ENCODE measurements at regions not wholly inside any gene's neighbourhood (a gene's known extent, or its start where the extent isn't known, plus 50 kb on each side); places are given as distances from the start of the nearest gene placed in this dataset.
"Not testable (repeated sequence)": the region's sequence is repeated elsewhere in the genome, so short reads cannot be mapped to it uniquely, and the experiment has no call there.

DNA sequence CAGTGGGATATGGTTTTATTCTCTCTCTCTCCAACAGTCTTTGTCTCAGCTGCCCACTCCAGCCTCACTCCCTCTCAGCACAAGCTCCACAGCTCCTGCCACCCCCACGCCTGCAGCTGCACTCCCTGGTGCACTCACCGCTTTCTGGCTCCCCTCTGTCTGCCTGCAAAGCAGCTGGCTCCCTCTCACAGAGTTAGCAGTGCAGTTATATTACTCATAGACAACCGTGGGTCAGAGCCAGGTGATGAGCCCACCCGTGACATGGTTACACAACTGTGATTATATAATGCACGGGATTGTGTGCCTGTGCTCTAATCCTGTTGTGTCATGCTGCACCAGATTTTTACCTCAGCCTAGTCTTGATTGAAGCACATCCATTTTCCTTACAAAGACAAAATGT lies 276.9 kb upstream of the CHAC2 start:
- DNase-seq (ENCODE audit: low spot score) = peak; percentile 46

DNA sequence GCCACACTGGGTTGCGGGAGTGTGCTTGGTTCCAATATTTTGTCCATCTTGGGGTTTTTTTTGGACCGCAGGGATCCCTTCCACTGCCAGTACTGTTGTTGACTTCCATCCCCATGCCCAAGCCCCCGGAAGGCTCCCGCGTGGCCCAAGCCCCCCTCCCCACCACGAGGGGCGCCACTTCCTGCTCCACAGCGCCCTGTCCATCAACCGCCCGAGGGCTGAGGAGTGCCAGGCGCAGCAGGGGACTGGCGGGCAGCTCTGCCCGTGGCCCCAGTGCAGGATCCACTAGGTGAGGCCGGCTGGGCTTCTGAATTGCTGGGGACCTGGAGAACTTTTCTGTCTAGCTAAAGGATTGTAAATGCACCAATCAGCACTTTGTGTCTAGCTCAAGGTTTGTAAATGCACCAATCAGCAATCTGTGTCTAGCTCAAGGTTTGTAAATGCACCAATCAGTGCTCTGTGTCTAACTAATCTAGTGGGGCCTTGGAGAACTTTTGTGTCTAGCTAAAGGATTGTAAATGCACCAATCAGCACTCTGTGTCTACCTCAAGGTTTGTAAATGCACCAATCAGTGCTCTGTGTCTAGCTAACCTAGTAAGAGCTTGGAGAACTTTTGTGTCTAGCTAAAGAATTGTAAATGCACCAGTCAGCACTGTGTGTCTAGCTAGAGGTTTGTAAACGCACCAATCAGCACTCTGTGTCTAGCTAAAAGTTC lies 281.3 kb upstream of the CHAC2 start:
- not testable (repeated sequence) for DNase-seq (ENCODE audit: low spot score)

DNA sequence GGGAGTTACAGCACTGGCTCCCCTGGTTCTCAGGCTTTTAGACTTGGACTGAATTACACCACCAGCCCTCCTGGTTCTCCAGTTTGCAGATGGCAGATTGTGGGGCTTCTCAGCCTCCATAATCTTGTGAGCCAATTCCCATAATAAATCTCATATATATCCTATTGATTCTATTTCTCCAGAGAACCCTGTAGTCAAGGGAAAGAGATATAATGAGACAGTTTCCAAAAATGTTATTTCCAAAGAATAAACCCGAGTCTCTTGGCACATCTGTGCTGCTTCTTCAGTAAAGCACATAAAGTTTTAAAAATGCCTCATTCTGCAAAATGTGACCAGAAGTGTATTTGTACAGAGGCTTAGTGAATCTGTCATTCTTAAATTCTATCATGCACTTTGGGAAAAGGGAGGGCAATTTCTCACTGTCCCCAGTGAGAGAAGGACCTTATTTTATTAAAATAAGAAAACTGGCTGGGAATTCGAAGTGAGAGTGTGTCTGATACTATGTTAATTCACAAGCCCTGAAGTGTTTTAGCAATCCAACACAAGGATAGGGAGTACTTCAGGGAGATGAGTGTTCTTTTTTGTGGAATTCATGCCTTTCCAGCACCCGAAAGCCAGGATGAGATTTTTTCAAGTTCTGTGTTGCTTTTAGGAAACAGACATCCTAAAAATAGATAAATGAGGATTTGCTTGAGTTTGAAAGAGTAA lies 282.4 kb upstream of the CHAC2 start:
- no peak for DNase-seq (ENCODE audit: low spot score)

DNA sequence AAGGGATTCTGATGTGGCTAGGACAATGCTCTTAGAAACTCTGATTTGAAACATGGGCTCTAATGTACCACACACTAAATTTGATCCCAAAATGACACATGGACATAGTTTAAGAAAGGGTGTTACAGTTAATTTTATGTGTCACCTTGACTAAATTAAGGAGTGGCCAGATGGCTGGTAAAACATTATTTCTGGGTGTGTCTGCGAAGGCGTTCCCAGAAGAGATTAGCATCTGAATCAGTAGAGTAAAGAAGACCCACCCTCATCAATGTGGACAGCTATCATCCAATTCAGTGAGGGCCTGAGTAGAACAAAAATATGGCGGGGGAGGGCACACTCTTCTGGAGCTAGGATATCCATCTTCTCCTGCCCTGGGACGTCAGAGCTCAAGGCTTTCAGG lies 283.1 kb upstream of the CHAC2 start:
- no peak for DNase-seq (ENCODE audit: low spot score)

DNA sequence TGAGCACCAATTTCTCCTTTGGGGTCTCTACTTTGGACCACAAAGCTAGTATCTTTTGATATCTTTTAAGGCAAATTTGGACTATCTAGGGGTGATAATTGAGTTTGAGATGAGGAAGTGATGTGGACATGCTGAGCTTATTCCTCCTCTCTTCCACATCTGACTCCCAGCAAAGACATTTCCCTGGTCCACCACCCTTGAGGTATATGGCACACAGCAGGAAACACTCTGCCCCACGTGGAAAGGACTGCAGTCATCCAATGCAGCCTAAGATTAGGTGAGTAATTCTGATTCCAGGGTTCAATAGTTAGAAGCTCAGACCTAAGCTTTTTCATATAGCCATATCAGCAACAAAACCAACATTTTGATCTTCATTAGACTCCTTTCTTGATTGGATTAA lies 290.1 kb upstream of the CHAC2 start:
- no peak for DNase-seq (ENCODE audit: low spot score)

- DNase-seq (ENCODE audit: low spot score) = no peak
These were observed 290.8 kb upstream of the CHAC2 start for GRCh38 chr2:53476834-53477233.

DNA sequence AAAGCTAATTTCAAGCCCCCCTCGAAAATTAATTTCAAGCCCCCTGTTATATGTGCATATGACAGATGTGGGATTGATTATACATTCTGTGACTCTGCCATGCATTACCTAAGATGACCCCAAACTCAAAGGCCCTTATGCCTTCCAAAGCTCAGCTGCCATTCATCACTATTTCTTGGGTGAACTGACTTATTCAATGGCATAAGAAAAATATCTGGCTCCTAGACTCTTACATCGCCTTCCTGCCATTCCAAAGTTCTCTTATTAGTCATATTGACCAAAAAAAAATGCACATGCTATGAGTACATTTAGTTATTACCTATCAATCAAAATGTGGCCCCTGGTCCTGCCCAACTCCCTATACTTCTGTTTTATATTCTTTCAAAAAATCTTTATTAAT lies 291.8 kb upstream of the CHAC2 start:
- no peak for DNase-seq (ENCODE audit: low spot score)

DNA sequence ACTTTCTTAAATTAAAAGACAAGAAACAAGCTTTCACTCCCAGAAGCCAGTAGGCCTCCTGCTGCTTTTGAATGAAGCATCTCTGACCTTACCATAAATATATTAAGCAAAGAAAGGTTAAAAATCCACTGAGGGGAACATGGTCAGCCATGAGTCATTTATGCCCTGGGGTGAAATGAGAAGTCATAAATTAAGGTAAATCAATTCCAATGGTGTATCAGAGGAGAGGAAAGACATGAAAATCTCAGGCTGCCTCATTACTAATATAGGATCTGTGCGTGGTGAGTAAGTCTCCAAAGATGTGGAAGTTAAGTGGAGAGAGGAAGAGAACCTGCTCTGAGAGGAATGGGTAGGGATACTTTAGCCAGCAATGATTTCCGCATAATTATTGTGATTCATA lies 292.3 kb upstream of the CHAC2 start:
- DNase-seq (ENCODE audit: low spot score) = no peak

GRCh38 chr2:53474914-53475313 lies 292.7 kb upstream of the CHAC2 start:
- DNase-seq (ENCODE audit: low spot score) = no peak

GRCh38 chr2:53473775-53474311 lies 293.8 kb upstream of the CHAC2 start:
- no peak for DNase-seq (ENCODE audit: low spot score)

DNA sequence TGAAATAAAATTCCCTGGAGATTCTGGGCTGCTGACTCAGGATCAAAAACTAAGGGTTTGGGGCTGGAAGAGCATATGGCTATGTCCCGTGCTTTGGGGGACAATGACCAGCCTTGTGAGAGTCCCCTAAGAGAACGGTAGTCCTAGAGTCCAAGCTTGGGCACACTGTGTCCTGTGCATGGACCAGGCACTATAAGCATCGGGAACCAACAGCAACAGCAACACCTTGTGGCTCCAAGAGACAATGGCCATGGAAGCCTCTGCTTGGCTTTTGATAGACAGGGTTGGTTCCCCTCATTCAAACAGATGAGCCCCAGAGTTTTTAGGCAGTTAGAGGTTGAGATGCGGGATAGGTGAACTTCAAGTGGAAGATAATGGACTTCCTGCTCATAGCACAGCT lies 294.4 kb upstream of the CHAC2 start:
- no peak for DNase-seq (ENCODE audit: low spot score)

DNA sequence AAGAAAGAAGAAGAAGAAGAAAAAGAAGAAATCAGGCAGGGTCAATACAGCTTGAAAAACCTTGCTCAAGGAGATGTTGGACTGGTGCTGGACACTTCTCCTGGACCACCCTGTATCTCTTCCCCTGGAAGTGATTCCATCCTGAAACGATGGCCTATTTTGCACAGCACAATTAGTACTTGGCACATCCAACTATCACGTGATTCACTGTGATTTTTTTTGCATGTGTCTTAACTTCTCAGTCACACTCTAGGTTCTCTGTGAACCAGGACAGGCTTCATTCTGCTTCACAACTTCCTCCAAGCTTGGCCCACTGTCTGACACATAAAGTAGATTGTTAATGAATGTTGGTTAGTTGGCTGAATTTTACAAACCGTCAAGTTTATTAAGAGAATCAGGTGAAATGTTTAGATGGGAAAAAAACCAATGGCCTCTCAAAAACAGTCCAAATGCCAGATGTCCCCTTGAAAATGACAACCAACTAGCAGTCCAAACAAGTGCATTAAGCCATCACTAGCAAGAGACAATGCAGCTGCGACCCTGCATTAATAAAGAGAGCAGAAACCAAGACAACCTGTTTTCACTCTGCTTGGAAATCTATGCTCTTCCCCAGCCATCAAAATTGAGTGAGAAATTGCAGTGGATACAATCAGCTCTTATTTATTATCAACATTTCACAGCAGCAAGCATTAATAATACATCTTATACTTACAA lies 300.0 kb upstream of the CHAC2 start:
- no peak for DNase-seq (ENCODE audit: low spot score)

DNA sequence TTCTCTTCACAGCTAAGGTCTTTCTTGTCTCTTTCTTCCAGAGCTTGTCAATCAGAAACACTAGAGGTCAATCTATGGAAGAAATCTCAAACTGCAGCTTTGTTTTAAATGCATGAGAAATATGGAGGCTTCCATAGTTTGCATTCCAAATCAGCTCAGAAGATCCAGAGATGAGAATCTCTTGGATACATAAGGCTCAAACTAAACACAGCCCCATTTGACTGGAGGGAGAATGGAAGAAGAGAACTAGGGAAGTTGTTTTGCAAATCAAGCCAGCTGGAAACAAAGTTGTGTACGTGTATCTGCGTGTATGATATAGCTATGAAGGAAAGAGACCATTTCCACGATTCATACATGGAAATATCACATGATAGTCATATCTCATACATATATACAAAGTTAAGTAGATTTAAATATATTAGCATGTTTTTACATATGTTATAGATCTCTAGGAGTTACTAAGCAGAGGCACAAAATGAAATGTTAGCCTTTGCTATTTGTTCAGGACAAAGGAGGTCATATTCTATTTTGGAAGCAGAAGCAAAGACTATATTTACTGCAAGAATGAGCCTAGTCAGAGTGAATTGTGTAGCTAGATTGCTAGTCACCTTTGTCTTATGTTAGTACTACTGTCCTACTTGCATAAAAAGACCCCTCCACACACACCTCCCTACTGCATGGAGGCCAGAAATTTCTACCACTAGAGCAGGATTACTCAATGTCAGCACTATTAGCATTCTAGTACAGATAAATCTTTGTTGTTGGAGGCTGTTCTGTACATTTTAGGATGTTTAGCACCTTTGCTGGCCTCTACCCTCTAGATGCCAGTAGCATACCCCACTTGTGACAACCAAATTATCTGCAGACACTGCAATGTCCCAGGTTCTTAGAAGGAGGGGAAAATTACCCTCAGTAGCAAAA lies 303.5 kb upstream of the CHAC2 start:
- DNase-seq (ENCODE audit: low spot score) = no peak

DNA sequence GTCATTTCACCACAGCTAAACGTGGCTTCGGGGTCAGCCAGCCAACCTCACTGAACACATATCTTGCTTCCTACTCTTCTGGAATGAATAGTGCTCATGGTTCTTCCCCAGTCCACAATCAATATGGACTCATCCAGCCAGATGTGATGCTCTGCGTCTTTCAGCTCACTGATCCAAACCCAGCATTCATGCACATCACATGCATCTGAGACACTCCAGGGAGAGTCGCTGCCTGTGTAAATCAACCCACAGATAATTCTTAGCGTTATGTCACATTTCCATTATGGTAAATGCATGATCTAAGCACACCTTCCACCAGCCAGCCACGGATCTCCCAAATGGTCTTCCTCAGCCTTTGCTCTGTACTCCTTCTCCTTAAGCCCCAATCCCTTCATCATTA lies 306.7 kb upstream of the CHAC2 start:
- no peak for DNase-seq (ENCODE audit: low spot score)

DNA sequence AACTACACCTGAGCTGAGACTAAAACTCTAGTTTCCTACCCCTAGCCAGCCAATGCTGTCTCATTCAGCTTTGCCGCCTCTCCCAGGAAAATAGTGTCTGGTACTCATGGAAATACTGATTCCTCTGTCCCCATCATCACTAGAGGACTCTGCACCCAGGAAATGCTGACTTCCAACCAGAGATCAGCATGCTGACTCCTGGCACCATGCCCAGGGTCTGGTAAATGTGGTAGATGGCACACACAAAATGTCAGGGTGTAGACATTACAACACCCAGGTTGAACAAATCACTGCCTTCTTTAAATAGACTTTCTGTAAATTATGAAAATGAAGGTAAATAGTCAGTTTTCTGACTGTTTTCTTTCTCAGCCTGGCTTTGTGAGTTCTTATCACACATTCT lies 307.3 kb upstream of the CHAC2 start:
- DNase-seq (ENCODE audit: low spot score) = no peak

- DNase-seq (ENCODE audit: low spot score) = no peak
These were observed 312.5 kb upstream of the CHAC2 start for GRCh38 chr2:53455094-53455493.

DNA sequence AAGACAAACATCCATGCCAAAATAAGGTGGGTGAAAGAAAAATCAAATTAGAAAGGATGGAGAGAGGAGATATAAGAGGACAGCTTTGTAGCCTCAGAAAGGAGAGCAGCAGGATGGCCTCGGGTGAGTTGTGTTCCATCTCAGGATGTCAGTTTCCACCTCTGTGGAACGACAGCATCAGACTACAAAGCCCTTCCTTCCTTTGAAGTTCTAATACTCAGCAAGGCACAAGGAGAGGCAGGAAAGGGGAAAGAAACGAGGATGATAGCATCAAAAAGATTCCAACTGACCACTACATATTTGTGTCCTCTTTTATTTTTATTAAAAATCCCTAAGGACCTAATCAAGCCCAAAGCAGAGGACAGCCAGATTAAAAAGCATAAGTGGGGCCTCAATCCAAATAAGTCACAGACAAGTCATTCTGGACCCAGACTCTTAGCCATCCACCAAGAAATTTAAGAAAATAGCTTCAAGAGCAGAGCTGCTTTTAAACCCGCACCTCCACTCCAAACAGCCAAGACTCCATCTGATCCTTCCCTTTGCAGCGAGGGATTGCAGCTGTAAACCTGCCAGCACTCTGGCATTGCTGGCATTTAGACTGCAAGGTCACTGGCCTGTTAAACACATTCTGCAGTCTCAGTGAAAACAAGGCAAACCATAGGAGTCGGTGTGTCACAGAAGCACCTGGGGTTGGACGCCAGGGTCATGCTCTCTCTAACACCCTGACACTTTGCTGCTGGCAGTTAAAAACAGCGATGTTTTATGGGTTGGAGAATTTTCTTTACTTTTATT lies 314.5 kb upstream of the CHAC2 start:
- no peak for DNase-seq (ENCODE audit: low spot score)

DNA sequence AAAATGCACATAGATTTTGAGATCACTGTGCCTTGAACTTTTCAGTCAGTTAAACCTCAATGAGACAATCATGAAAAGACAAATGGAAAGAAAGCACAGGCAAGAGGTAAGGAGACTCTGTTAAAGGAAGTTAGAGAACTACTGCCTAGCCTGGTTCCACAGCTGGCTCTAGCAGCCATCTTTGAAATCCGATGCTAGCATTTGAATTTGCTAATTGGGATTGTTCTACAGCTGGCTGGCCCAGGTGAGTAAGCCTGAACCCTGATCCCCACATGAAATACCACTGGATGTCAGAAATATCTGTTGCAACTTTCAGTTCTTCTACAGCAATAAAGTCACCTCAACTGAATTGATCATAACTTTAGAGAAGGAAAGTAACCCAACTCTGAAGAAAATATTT lies 315.2 kb upstream of the CHAC2 start:
- no peak for DNase-seq (ENCODE audit: low spot score)

DNA sequence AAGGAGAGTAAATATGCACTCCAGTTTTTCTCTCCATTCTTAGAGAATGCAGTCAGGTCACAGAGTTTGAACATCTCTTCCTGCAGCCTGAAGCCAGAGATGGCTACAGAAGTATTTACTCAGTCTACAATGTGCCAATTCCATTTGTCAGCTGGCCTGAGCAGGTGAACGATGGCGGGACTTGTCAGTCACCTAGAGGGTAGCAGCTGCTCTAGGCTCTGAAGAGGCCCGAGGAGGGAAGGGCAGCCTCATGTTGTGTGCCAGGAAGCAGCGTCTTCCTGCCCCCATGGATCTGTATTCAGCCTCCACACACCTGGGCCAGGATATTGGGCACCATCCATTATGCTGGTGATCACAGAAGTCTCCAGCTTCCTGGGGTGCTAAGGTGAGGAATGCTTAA lies 316.7 kb upstream of the CHAC2 start:
- DNase-seq (ENCODE audit: low spot score) = no peak

DNA sequence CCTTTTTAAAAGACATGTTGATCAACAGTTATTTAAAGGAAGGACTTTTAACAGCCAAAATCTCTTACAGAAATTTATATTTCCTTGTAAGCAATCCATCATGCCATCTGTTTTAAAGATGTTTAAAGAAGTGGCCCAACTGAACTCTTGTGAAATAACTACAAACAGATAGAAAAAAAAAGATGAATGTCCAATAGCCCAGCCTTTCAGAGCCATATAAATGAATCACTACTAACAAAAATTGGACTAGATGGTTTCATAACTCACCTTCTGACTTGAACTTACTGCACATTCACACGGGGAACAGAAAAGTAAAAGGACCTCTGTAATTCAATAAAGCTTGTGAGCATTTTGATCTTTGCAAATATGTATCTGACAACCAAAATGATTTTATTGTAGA lies 319.0 kb upstream of the CHAC2 start:
- no peak for DNase-seq (ENCODE audit: low spot score)

GRCh38 chr2:53448086-53448485 lies 319.5 kb upstream of the CHAC2 start:
- DNase-seq (ENCODE audit: low spot score) = no peak
